ENCODE measurements at regions not wholly inside any gene's neighbourhood (a gene's known extent, or its start where the extent isn't known, plus 50 kb on each side); places are given as distances from the start of the nearest gene placed in this dataset.

GRCh38 chr19:31160336-31160926, 188.8 kb downstream of the TSHZ3 start:
- no peak for TF ChIP-seq CTCF (IDR thresholded peaks at IDR 0.05)
- TF ChIP-seq KAT7 (CRISPR knock-in tag; IDR thresholded peaks at IDR 0.05; ENCODE audit: borderline replicate concordance) = no peak
